ENCODE measurements at regions not wholly inside any gene's neighbourhood (a gene's known extent, or its start where the extent isn't known, plus 50 kb on each side); places are given as distances from the start of the nearest gene placed in this dataset.

DNA sequence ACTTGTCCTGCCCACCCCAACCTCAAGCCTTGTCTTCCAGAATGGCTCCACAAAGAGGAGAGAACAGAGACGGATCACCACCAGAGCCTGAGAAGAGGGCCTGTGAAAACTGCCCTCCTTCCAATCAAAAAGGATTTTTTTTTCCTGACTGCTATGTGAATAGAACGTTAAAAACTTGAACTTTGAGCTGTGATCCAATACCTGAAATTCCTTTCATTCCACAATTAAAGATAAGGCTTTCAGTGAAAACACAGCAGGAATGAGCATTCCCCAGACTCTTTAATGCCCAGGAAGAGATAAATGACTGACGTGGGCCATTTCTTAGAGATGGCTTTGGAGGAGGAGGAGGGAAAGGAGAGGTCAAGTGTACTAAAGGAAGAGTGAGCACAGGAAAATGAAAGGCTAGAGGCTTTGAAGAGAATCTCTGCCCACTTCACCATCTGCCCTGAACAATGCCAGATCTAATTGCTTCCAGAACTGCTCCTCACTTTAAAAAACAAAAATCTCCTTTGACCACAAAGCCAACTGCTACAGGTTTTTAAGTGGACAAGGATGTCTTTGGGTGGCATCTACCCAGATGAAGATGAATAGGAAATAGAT is 177.9 kb upstream of the MAP3K1 start:
- TF ChIP-seq, protein P1, sequence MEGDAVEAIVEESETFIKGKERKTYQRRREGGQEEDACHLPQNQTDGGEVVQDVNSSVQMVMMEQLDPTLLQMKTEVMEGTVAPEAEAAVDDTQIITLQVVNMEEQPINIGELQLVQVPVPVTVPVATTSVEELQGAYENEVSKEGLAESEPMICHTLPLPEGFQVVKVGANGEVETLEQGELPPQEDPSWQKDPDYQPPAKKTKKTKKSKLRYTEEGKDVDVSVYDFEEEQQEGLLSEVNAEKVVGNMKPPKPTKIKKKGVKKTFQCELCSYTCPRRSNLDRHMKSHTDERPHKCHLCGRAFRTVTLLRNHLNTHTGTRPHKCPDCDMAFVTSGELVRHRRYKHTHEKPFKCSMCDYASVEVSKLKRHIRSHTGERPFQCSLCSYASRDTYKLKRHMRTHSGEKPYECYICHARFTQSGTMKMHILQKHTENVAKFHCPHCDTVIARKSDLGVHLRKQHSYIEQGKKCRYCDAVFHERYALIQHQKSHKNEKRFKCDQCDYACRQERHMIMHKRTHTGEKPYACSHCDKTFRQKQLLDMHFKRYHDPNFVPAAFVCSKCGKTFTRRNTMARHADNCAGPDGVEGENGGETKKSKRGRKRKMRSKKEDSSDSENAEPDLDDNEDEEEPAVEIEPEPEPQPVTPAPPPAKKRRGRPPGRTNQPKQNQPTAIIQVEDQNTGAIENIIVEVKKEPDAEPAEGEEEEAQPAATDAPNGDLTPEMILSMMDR (conservative IDR thresholded peaks at IDR 0.05; ENCODE audit: low read length), result no peak
- TF ChIP-seq EZH2phosphoT487 (IDR thresholded peaks at IDR 0.05; ENCODE audit: borderline replicate concordance), result no peak

Data from Loucy (cell line).